ENCODE measurements at regions not wholly inside any gene's neighbourhood (a gene's known extent, or its start where the extent isn't known, plus 50 kb on each side); places are given as distances from the start of the nearest gene placed in this dataset.

- TF ChIP-seq CTCF (conservative IDR thresholded peaks at IDR 0.05) (no peak), EZH2 (IDR thresholded peaks at IDR 0.05; ENCODE audit: low read depth) (no peak)
These were observed 104.2 kb downstream of the SLITRK6 start for GRCh38 chr13:85694992-85695391.

All from PC-9 (cell line).